ENCODE measurements at regions not wholly inside any gene's neighbourhood (a gene's known extent, or its start where the extent isn't known, plus 50 kb on each side); places are given as distances from the start of the nearest gene placed in this dataset.

DNA sequence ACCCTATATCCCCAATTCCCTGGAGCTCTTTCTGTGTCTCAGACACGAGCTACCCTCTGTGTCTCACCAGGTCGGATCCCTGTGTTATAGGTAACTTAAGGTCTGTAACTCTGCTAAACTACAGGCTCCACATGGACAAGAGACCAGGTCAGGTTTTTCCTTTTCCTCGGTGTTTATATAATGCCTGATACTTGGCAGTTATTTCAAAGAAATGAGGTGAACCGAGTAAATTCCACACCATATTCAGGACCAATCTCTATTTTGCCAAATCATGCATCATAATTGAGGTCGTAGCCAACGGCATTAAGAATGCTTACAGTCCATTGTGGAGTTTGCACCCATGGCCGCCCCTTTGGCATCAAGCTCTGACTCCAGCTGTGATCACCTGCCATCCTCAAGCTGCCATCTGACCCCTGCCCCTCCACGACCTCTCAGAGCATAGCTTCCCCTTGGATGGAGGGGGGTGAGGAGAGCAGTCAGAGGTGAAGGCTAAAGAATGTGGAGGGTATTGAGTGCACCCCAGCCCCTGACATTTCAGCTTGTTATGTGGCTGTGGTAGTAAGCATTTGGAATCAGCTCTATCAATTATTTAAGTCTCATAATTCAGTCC, 434.7 kb upstream of the RBFOX1 start:
- TF ChIP-seq, protein P1, sequence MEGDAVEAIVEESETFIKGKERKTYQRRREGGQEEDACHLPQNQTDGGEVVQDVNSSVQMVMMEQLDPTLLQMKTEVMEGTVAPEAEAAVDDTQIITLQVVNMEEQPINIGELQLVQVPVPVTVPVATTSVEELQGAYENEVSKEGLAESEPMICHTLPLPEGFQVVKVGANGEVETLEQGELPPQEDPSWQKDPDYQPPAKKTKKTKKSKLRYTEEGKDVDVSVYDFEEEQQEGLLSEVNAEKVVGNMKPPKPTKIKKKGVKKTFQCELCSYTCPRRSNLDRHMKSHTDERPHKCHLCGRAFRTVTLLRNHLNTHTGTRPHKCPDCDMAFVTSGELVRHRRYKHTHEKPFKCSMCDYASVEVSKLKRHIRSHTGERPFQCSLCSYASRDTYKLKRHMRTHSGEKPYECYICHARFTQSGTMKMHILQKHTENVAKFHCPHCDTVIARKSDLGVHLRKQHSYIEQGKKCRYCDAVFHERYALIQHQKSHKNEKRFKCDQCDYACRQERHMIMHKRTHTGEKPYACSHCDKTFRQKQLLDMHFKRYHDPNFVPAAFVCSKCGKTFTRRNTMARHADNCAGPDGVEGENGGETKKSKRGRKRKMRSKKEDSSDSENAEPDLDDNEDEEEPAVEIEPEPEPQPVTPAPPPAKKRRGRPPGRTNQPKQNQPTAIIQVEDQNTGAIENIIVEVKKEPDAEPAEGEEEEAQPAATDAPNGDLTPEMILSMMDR (IDR thresholded peaks at IDR 0.05), result no peak
- TF ChIP-seq POLR2A (IDR thresholded peaks at IDR 0.05), result no peak
